ENCODE measurements at regions not wholly inside any gene's neighbourhood (a gene's known extent, or its start where the extent isn't known, plus 50 kb on each side); places are given as distances from the start of the nearest gene placed in this dataset.

GRCh38 chr18:56381196-56381595, 257.2 kb downstream of the TXNL1 start:
- Histone ChIP-seq H3K14ac (ENCODE audit: insufficient read depth, low read length) (no peak overlapping the region), H4K8ac (replicated peaks; ENCODE audit: insufficient read length, low read depth, low read length) (no peak overlapping the region), H2BK20ac (ENCODE audit: low read depth, low read length, poor library complexity, severe bottlenecking) (no peak overlapping the region), H3K56ac (ENCODE audit: insufficient read length, low read depth, low read length) (no peak overlapping the region), H3K4me1 (ENCODE audit: insufficient read depth, low read length) (no peaks in the 10 kb centered on the region), H3K23me2 (ENCODE audit: insufficient read length, low read depth, low read length, poor library complexity, severe bottlenecking) (no peaks in the 10 kb centered on the region), H4K20me1 (ENCODE audit: control insufficient read depth, insufficient read depth, insufficient read length) (no peaks in the 10 kb centered on the region), H3T11ph (ENCODE audit: low read length) (no peak overlapping the region), H3K23ac (ENCODE audit: insufficient read length, low read depth, low read length) (no peak overlapping the region), H3K9ac (ENCODE audit: extremely low read depth, insufficient read length, low read length) (no peak overlapping the region), H3K27me3 (ENCODE audit: insufficient read depth, low read length) (no peaks in the 10 kb centered on the region), H2BK15ac (ENCODE audit: low read depth, low read length) (no peak overlapping the region), H2BK120ac (ENCODE audit: low read depth, low read length, poor library complexity, severe bottlenecking) (no peak overlapping the region), H3K18ac (ENCODE audit: insufficient read length, low read depth, low read length) (no peak overlapping the region), H2AFZ (ENCODE audit: low read length) (no peak overlapping the region), H3K4me2 (ENCODE audit: insufficient read depth, insufficient read length, low read length) (no peak overlapping the region), H2BK12ac (ENCODE audit: insufficient read length, low read depth, low read length) (no peak overlapping the region), H3K9me3 (ENCODE audit: control insufficient read depth, low read depth, low read length) (no peaks in the 10 kb centered on the region), H3K4ac (ENCODE audit: low read depth, low read length) (no peak overlapping the region), H3K79me2 (ENCODE audit: insufficient read depth, low read length) (no peaks in the 10 kb centered on the region), H2AK5ac (ENCODE audit: insufficient read length, low read length) (no peak overlapping the region), H3K79me1 (ENCODE audit: insufficient read depth, low read depth, low read length, poor library complexity, severe bottlenecking) (no peaks in the 10 kb centered on the region), H4K5ac (ENCODE audit: insufficient read length, low read depth, low read length) (no peak overlapping the region), H2BK5ac (ENCODE audit: insufficient read length, low read length) (no peak overlapping the region), H4K91ac (ENCODE audit: insufficient read length, low read depth, low read length) (no peak overlapping the region), H3K27ac (ENCODE audit: insufficient read length, low read depth, low read length) (no peak overlapping the region)
- H3K4me1 Mint-ChIP-seq = peaks cover 7 to 8% of the 10 kb centered on the region in 2 experiments; a peak in 3 of 4 replicates
- no peak overlapping the region for H3K4me3 Mint-ChIP-seq
- TF ChIP-seq, protein P1, sequence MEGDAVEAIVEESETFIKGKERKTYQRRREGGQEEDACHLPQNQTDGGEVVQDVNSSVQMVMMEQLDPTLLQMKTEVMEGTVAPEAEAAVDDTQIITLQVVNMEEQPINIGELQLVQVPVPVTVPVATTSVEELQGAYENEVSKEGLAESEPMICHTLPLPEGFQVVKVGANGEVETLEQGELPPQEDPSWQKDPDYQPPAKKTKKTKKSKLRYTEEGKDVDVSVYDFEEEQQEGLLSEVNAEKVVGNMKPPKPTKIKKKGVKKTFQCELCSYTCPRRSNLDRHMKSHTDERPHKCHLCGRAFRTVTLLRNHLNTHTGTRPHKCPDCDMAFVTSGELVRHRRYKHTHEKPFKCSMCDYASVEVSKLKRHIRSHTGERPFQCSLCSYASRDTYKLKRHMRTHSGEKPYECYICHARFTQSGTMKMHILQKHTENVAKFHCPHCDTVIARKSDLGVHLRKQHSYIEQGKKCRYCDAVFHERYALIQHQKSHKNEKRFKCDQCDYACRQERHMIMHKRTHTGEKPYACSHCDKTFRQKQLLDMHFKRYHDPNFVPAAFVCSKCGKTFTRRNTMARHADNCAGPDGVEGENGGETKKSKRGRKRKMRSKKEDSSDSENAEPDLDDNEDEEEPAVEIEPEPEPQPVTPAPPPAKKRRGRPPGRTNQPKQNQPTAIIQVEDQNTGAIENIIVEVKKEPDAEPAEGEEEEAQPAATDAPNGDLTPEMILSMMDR (conservative IDR thresholded peaks at IDR 0.05) = no peak
- no peaks in the 10 kb centered on the region for H3K36me3 Mint-ChIP-seq (ENCODE audit: insufficient read depth in 1 of 3, low read depth in 3 of 3)
- no peak for DNase-seq
- H3K27me3 Mint-ChIP-seq (ENCODE audit: low read depth) = no peaks in the 10 kb centered on the region
- H3K9me3 Mint-ChIP-seq = peaks cover 0 to 3% of the 10 kb centered on the region in 2 experiments; a peak in 1 of 5 replicates
- no peak overlapping the region for H3K27ac Mint-ChIP-seq
- WGBS (ENCODE audit: extremely low coverage, insufficient read length, low lambda C conversion rate) = no CpG with 5 or more reads among the region's 3 CpGs
